Lower leg skin (tissue), 4 donors: ENCODE measurements at regions not wholly inside any gene's neighbourhood (a gene's known extent, or its start where the extent isn't known, plus 50 kb on each side); places are given as distances from the start of the nearest gene placed in this dataset.
"Not testable (repeated sequence)": the region's sequence is repeated elsewhere in the genome, so short reads cannot be mapped to it uniquely, and the experiment has no call there.

Experiments used
- DNase-seq, 2 donors: peaks; one replicate each; pipeline ENCODE4 v3.0.0-alpha.2; 2019; ENCODE audit warnings: low spot score in 2 of 2
- H3K4me3 ChIP-seq: fragments of 200-600 bp; sonication (generic); 2 replicates; pipeline ENCODE4 v1.5.1; 2017; ENCODE audit warnings: mild to moderate bottlenecking, low read depth; ENCODE audit not compliant: poor library complexity, severe bottlenecking
- POLR2A ChIP-seq, 2 donors: fragments of 450-650 bp; IDR thresholded peaks; one replicate each; pipeline ENCODE4 v1.6.1; 2016 to 2017; ENCODE audit warnings: antibody characterized with exemption in 2 of 2, mild to moderate bottlenecking in 1 of 2, moderate library complexity in 1 of 2
- WGBS, 2 donors: methylation state at CpG; one replicate each; pipeline ENCODE4 v1.1.5; 2018; 5-methylcytosine and 5-hydroxymethylcytosine counted together
- intact Hi-C: fragments of 100-400 bp; cut with DNase I; formaldehyde crosslinking; loops from one replicate; pipeline ENCODE4 v1.15.0; 2023; ENCODE audit warnings: low total_unique reads
- TF ChIP-seq, protein P1 (sequence below), 3 donors: fragments of 450-650 bp; IDR thresholded peaks; one replicate each; pipeline ENCODE4 v1.5.1; 2016; ENCODE audit warnings: antibody characterized with exemption in 3 of 3, mild to moderate bottlenecking in 3 of 3, moderate library complexity in 2 of 3

- DNase-seq, intact Hi-C loops, H3K4me3 ChIP-seq: not testable (repeated sequence)
These were observed 471.9 kb downstream of the FOXD4L5 start for GRCh38 chr9:64813072-64813471.

DNA sequence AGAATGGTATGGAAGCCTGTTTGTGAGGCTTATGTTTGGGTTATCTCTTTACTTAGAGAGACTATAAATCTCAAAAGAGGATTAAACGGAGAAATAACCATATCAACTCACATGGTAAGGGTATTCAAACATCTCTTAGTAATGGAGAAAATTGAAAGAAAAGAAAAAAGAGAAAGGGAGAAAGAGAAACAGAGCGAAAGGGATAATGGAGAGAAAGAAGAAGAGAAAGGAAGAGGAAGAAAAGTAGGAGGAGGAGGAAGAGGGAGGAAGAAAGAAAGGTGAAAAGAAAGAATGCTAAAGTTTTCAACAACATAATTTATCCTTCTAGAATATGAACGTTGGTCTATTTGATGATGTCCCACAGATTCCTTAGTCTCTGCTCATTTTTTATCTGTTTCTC, 506.3 kb downstream of the FOXD4L5 start:
- DNase-seq, intact Hi-C loops, H3K4me3 ChIP-seq: not testable (repeated sequence)
- WGBS, 2 donors: 76 to 96% methylated on average over 2 of the region's 3 CpGs

DNA sequence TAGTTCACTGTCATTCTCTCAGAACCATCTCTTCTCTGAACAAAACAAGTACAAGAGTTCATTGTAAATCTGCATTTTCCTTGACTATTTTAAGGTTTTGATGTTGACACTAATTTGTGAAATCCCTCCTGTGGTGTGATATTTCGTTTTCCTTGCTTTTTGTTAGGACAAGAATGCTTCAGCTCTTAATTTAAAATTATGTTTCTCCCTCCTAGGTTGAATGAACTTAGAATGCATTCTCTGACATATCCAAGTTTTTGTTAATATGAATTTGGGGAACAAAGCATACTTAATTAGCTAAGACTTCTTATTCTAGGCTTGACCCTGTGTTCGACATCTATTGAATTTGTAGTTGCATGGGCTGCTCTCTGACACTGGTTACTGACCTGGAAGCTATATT, 508.7 kb downstream of the FOXD4L5 start:
- WGBS, 2 donors: 28 to 45% methylated on average over 1 of the region's 2 CpGs
- intact Hi-C loops, DNase-seq, H3K4me3 ChIP-seq: not testable (repeated sequence)

GRCh38 chr9:64774813-64775793, 509.9 kb downstream of the FOXD4L5 start:
- intact Hi-C loops, H3K4me3 ChIP-seq: not testable (repeated sequence)
- 4 to 10% methylated on average over 25 to 35 of the region's 72 CpGs for WGBS, 2 donors
- peak in 1 of 2 donors; percentile 69 for DNase-seq

GRCh38 chr9:64774004-64774812, 510.8 kb downstream of the FOXD4L5 start:
- intact Hi-C loops, H3K4me3 ChIP-seq, DNase-seq: not testable (repeated sequence)
- WGBS, 2 donors: no CpG with 5 or more reads among the region's 108 CpGs

DNA sequence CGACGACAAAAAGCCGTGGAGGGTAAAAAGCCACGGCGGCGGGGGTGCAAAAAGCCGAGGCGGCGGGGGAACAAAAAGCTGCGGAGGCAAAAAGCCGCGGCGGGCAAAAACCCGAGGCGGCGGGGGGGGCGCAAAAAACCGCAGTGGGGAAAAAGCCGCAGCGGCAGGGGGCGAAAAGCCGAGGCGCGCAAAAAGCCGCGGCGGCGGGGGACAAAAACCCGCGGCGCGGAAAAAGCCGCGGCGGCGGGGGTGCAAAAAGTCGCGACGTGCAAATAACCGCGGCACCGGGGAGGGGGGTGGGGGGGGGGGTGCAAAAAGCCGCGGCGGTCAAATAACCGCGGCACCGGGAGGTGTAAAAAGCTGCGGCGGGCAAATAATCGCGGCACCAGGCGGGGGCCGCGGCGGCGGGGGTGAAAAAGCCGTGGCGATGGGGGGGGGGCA, 511.5 kb downstream of the FOXD4L5 start:
- no peak for TF ChIP-seq POLR2A (IDR thresholded peaks at IDR 0.05)
- TF ChIP-seq, protein P1, sequence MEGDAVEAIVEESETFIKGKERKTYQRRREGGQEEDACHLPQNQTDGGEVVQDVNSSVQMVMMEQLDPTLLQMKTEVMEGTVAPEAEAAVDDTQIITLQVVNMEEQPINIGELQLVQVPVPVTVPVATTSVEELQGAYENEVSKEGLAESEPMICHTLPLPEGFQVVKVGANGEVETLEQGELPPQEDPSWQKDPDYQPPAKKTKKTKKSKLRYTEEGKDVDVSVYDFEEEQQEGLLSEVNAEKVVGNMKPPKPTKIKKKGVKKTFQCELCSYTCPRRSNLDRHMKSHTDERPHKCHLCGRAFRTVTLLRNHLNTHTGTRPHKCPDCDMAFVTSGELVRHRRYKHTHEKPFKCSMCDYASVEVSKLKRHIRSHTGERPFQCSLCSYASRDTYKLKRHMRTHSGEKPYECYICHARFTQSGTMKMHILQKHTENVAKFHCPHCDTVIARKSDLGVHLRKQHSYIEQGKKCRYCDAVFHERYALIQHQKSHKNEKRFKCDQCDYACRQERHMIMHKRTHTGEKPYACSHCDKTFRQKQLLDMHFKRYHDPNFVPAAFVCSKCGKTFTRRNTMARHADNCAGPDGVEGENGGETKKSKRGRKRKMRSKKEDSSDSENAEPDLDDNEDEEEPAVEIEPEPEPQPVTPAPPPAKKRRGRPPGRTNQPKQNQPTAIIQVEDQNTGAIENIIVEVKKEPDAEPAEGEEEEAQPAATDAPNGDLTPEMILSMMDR (IDR thresholded peaks at IDR 0.05): no peak
- no peak overlapping the region for H3K4me3 ChIP-seq
- WGBS, 2 donors: 1 to 2% methylated on average over 24 to 40 of the region's 59 CpGs
- intact Hi-C loops: no loop called here
- peak in 1 of 2 donors; percentile 77 for DNase-seq

GRCh38 chr9:64772751-64773331, 512.2 kb downstream of the FOXD4L5 start:
- intact Hi-C loops, H3K4me3 ChIP-seq, DNase-seq: not testable (repeated sequence)
- WGBS, 2 donors: 1 to 2% methylated on average over 19 to 26 of the region's 67 CpGs

DNA sequence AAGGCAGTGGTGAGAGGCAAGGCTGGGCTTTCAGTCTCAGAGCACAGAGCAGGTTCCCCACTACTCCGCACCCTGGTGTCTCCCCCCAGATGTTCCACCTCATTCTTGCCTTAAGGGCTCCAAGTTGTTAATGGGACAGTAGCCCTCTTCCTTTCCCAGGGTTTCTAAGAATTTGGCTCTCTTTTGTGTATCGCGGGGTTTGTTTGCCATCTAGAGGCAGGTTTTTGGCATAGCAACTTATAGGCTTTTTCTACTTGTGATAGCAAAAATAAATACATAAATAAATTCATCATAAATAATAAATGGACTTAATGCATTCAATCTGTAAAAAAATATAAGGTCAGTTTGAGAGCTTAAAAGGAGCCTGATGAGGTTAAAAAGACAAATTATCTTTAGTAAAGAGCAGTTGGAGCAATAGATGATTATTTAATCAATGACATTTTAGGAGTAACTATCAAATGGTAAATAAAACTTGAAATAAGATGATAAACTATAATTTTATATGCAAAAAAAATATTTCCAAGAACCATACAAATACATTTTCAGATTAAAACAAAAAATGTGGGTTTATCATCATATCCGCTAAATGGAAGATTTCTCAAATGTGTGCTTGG, 512.8 kb downstream of the FOXD4L5 start:
- WGBS, 2 donors: 0% methylated on average over 2 of the region's 4 CpGs; no CpG with 5 or more reads in 1 of the 2 donors

More for the DNA sequence above, 512.8 kb downstream of the FOXD4L5 start:
- DNase-seq, intact Hi-C loops, H3K4me3 ChIP-seq: not testable (repeated sequence)
